C4-2B (cell line): ENCODE measurements at regions not wholly inside any gene's neighbourhood (a gene's known extent, or its start where the extent isn't known, plus 50 kb on each side); places are given as distances from the start of the nearest gene placed in this dataset.

Experiments used
- ZFX ChIP-seq: fragments of 450-650 bp; IDR thresholded peaks from 2 replicates; pipeline ENCODE4 v1.6.1; 2017
- TF ChIP-seq, protein P1 (sequence below): fragments of 450-650 bp; conservative IDR thresholded peaks from 2 replicates; pipeline ENCODE4 v1.5.1; 2017; ENCODE audit warnings: mild to moderate bottlenecking

DNA sequence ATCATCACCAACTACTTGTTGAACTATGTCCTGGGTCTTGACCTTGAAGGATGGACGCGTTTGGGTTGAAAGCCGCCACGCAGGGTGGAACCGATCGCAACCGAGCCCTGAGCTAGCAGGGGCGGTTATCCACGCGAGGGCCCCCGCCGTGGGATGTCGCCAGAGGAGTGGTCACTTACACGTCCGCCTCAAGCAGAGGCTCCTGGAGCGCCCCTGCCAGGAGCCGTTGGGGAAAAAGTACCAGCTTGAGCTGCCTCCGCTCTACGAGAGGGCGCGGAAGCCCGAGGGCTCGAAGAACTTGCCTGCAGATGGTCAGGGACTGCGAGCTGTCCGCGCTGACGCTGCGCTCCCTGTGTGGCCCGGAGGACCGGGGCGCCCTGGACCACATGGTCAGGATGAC is 100.7 kb upstream of the OR4C13 start:
- TF ChIP-seq, protein P1, sequence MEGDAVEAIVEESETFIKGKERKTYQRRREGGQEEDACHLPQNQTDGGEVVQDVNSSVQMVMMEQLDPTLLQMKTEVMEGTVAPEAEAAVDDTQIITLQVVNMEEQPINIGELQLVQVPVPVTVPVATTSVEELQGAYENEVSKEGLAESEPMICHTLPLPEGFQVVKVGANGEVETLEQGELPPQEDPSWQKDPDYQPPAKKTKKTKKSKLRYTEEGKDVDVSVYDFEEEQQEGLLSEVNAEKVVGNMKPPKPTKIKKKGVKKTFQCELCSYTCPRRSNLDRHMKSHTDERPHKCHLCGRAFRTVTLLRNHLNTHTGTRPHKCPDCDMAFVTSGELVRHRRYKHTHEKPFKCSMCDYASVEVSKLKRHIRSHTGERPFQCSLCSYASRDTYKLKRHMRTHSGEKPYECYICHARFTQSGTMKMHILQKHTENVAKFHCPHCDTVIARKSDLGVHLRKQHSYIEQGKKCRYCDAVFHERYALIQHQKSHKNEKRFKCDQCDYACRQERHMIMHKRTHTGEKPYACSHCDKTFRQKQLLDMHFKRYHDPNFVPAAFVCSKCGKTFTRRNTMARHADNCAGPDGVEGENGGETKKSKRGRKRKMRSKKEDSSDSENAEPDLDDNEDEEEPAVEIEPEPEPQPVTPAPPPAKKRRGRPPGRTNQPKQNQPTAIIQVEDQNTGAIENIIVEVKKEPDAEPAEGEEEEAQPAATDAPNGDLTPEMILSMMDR = no peak
- no peak for TF ChIP-seq ZFX
